ENCODE measurements at regions not wholly inside any gene's neighbourhood (a gene's known extent, or its start where the extent isn't known, plus 50 kb on each side); places are given as distances from the start of the nearest gene placed in this dataset.

DNA sequence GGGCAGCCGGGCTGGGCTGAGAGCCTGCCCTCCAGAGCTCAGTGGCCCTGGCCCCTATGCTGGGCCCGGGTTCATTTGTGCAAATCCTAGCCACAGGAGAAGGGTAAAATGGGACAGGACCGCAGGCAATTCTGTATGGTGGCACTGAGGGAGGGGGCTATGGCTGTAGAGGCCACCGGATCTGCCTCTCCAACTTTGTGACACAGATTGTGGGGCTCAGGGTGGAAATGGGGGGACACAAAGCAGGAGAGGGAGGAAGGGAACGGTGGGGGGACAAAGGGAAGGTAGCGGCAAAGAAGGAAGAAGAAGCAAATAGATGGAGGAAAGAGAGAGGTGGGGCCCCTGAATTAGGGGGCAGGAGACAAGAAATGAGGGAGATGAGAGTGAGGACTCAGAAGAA lies 201.1 kb downstream of the SMAD2 start:
- DNase-seq (ENCODE audit: low read depth, low spot score): no peak
- no peak overlapping the region for H3K4me3 ChIP-seq (ENCODE audit: low read depth, low read length)
- TF ChIP-seq CTCF (IDR thresholded peaks at IDR 0.05; ENCODE audit: low read depth, low read length): no peak
- in situ Hi-C loops (cut with HindIII; ENCODE audit: low sequenced_read_pairs): no loop called here

- in situ Hi-C loops (cut with HindIII; ENCODE audit: low sequenced_read_pairs): no loop called here
- no peak overlapping the region for H3K4me3 ChIP-seq (ENCODE audit: low read depth, low read length)
- no peak for TF ChIP-seq CTCF (IDR thresholded peaks at IDR 0.05; ENCODE audit: low read depth, low read length)
- DNase-seq (ENCODE audit: low read depth, low spot score): no peak
Observed at GRCh38 chr18:47728921-47729320, 201.5 kb downstream of the SMAD2 start.

DNA sequence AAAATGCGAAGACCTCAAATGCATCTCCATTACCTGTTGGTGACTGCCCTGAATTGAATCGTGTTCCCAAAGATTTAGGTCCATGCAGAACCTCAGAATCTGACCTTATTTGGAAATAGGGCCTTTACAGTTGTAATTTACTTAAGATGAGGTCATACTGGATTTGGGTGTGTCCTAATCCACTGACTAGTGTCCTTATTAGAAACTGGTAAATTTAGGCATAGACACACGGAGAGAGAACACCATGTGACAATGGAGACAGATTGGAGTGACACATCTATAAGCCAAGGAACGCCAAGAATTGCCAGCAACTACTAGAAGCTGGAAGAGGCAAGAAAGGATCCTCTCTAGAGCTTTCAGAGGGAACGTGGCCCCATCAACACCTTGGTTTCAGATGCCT lies 203.1 kb downstream of the SMAD2 start:
- no peak overlapping the region for H3K4me3 ChIP-seq (ENCODE audit: low read depth, low read length)
- no peak for TF ChIP-seq CTCF (IDR thresholded peaks at IDR 0.05; ENCODE audit: low read depth, low read length)
- no peak for DNase-seq (ENCODE audit: low read depth, low spot score)
- in situ Hi-C loops (cut with HindIII; ENCODE audit: low sequenced_read_pairs): no loop called here

DNA sequence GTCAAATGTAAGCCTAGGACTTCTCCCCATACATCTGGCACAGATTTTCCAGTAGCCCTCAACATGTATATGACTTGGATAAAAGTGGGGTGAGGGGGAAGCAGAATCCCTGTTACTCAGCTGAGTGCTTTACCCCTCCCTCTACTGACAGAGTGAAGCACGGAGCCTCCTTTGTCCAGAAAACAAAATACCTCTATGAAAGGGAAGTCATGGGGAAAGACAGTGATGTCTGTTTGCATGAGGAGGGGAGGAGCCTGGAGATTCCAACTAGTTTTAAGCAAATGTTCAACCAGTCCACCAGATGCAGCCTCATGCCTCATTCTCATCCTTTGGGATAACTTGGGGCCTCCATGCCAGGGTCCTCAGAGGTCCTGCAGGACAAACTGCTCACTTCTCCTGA lies 203.9 kb downstream of the SMAD2 start:
- no peak overlapping the region for H3K4me3 ChIP-seq (ENCODE audit: low read depth, low read length)
- in situ Hi-C loops (cut with HindIII; ENCODE audit: low sequenced_read_pairs): no loop called here
- no peak for TF ChIP-seq CTCF (IDR thresholded peaks at IDR 0.05; ENCODE audit: low read depth, low read length)
- no peak for DNase-seq (ENCODE audit: low read depth, low spot score)

GRCh38 chr18:47725656-47726055 lies 204.8 kb downstream of the SMAD2 start:
- in situ Hi-C loops (cut with HindIII; ENCODE audit: low sequenced_read_pairs): no loop called here
- no peak for DNase-seq (ENCODE audit: low read depth, low spot score)
- no peak for TF ChIP-seq CTCF (IDR thresholded peaks at IDR 0.05; ENCODE audit: low read depth, low read length)
- no peak overlapping the region for H3K4me3 ChIP-seq (ENCODE audit: low read depth, low read length)

DNA sequence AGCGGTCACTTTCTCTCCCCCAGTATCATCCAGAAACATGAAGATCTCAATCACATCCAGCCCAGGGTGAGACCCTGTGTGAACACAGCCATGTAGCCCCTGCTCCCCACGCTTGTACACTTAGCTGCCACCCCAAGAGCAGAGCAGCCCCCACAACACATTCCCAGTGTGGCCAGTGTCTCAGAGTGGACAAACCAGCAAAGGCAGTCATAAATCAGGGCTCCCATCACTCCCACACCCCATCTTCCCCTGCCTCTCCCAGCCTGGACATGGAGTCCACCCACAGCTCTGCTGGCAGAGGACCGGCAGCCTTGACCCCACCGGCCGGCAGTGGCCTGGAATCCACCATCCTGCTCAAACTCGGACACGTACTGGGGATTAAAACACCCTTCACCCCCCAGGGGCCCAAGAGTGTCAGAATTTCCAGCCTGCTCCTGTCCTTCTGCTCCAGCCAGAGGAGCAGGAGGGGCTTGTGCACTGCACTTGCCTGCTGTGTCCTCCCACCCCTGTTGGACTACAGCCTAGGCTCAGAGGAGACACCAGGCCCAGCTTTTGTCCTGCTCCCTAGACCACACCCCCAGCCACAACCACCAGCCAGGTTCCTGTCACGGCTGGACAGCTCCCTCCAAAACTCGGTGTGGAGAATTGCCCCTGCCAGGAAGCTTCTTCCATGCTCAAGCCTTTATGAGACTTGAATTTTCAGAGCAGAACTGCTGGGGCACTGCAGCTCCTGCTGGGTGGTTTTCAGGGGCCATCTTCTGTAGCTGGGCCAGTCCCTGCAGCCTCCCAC lies 206.1 kb downstream of the SMAD2 start:
- TF ChIP-seq CTCF (IDR thresholded peaks at IDR 0.05; ENCODE audit: low read depth, low read length): no peak
- DNase-seq (ENCODE audit: low read depth, low spot score): no peak
- in situ Hi-C loops (cut with HindIII; ENCODE audit: low sequenced_read_pairs): no loop called here
- H3K4me3 ChIP-seq (ENCODE audit: low read depth, low read length): no peak overlapping the region
